Glomerular visceral epithelial cell (primary cell): ENCODE measurements at regions not wholly inside any gene's neighbourhood (a gene's known extent, or its start where the extent isn't known, plus 50 kb on each side); places are given as distances from the start of the nearest gene placed in this dataset.

Experiments used
- DNase-seq: peaks from one replicate; pipeline ENCODE4 v3.0.0-alpha.2; 2016; ENCODE audit errors: extremely low spot score

- no peak for DNase-seq
These were observed 141.1 kb upstream of the ZXDA start for GRCh38 chrX:58051346-58051745.

GRCh38 chrX:58044130-58044529 is 133.9 kb upstream of the ZXDA start:
- DNase-seq = no peak

- peak; percentile 0 for DNase-seq
These were observed 115.7 kb upstream of the ZXDA start for GRCh38 chrX:58025979-58026378.

GRCh38 chrX:57985951-57986350 is 75.7 kb upstream of the ZXDA start:
- no peak for DNase-seq

GRCh38 chrX:57984620-57985019 is 74.4 kb upstream of the ZXDA start:
- no peak for DNase-seq

- DNase-seq = no peak
These were observed 67.7 kb upstream of the ZXDA start for GRCh38 chrX:57977992-57978391.

- DNase-seq = no peak
These were observed 54.7 kb upstream of the ZXDA start for GRCh38 chrX:57964975-57965374.
